A673 (cell line): ENCODE measurements at regions not wholly inside any gene's neighbourhood (a gene's known extent, or its start where the extent isn't known, plus 50 kb on each side); places are given as distances from the start of the nearest gene placed in this dataset.

ENCODE experiments used
- CTCF ChIP-seq: fragments of 300-800, 200-600 bp; sonication (generic); conservative IDR thresholded peaks from 2 replicates; pipeline ENCODE4 v1.5.1; 2017; ENCODE audit warnings: low read depth, mild to moderate bottlenecking, antibody characterized with exemption, low read length, moderate library complexity, mixed read lengths
- EZH2 ChIP-seq: fragments of 200-600 bp; sonication (generic); IDR thresholded peaks from 2 replicates; pipeline ENCODE4 v1.6.1; 2017; ENCODE audit warnings: borderline replicate concordance, low read depth, mild to moderate bottlenecking, mixed read lengths, antibody characterized with exemption, low read length; ENCODE audit not compliant: poor library complexity, severe bottlenecking

DNA sequence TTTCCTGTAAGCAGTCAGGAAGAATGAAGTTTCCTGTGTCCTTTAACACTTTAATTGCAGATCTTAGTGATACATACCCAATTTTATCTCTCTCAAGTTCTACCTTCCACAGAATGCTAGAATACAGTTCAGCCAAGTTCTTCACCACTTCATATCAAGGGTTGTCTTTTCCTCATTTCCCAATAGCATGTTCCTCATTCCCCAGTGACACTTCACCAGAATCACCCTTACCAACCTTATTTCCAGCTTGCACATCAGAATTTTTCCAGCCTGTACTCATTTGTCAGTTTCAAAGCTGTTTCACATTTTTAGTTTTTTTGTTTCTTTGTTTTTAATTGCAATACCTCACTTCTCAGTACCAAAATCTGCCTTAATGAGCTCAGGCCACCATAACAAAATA lies 126.1 kb downstream of the ESM1 start:
- no peak for TF ChIP-seq CTCF
- TF ChIP-seq EZH2: no peak
